Activated naive CD4-positive, alpha-beta T cell treated with anti-CD3 and anti-CD28 coated beads, Interleukin-2, amount 50 U/mL, for 16 hours (primary cell): ENCODE measurements at regions not wholly inside any gene's neighbourhood (a gene's known extent, or its start where the extent isn't known, plus 50 kb on each side); places are given as distances from the start of the nearest gene placed in this dataset.
A peak's percentile ranks its signal among the peaks of the same experiment; 100 is the strongest.

Experiments
- DNase-seq: peaks from one replicate; pipeline ENCODE4 v3.0.0-alpha.2; 2020

GRCh38 chr7:131197920-131198615 is 129.6 kb upstream of the MKLN1 start:
- no peak for DNase-seq

- no peak for DNase-seq
These were observed 125.2 kb upstream of the MKLN1 start for GRCh38 chr7:131202451-131202850.

- DNase-seq, result no peak
These were observed 124.2 kb upstream of the MKLN1 start for GRCh38 chr7:131203291-131203976.

GRCh38 chr7:131208777-131209176 is 118.9 kb upstream of the MKLN1 start:
- DNase-seq, result no peak

DNA sequence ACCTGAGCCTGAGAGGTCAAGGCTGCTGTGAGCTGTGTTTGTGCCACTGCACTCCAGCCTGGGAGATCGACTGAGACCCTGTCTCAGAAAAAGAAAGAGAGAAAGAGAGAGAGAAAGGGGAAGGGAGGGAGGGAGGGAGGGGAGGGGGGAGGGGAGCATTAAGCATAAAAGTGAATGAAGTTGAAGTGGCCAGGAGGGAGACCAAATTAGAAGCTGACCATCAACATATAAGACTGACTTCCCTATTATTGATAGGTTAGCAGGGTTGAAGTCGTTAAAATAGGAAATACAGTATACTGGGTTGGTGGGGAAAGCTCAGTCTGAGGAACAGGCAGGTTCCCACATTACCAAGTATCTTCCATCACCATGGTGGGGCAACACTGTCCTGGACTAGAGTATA is 117.1 kb upstream of the MKLN1 start:
- no peak for DNase-seq

DNA sequence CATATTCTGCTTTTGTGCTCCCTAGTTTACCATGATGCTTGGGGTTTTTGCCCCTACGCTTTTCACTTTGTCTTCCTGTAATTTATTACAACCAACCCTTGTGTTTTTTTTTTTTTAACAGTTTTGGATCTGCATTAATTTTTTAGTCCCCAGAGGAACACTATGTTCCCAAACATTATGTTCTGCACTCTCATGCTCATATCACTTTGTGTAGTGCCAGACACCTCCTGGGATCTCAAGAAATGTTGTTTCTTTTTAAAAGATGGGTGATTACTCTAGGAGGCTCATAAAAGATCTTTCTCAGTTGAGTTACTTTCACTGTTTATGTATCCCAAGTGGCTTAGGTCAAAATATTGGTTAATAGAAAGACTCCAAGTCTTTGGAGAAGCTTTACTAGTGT is 116.2 kb upstream of the MKLN1 start:
- no peak for DNase-seq

GRCh38 chr7:131212114-131212513 is 115.6 kb upstream of the MKLN1 start:
- DNase-seq, result no peak

- no peak for DNase-seq
These were observed 108.9 kb upstream of the MKLN1 start for GRCh38 chr7:131218727-131219128.

DNA sequence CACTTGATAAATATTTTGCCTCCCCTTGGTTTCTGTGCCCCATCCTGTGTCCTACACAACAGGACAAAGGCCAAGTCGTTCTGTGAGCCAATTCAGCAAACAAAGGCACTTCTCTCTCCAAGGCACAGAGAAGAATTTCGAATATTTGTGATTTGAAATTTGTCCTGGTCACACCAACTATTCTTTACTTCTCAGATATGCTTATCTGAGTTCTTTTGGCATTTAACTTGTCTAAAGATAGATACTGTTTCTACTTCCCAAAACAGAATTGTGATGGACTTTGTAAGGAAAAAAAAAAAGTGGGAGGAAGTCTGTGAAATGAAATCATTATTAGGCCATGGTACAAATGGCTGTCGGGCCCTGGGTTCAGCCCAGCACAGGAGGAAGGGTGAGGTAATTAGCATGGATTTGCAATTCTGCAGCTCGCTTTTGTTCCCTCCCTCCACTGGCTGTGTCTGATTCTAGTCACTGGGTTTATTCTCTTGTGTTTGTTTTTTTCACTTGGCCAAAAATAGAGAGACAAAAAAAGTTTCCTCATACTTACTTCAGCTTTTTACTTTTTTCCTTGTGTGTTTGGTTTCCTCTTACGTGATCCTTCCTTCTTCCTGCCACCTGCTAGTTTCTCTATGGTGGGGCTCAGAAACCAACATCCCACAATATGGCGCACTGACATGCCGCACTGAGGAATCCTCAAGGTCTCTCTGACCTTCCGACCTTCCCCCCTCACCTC is 108.2 kb upstream of the MKLN1 start:
- no peak for DNase-seq

GRCh38 chr7:131221061-131221460 is 106.6 kb upstream of the MKLN1 start:
- no peak for DNase-seq

DNA sequence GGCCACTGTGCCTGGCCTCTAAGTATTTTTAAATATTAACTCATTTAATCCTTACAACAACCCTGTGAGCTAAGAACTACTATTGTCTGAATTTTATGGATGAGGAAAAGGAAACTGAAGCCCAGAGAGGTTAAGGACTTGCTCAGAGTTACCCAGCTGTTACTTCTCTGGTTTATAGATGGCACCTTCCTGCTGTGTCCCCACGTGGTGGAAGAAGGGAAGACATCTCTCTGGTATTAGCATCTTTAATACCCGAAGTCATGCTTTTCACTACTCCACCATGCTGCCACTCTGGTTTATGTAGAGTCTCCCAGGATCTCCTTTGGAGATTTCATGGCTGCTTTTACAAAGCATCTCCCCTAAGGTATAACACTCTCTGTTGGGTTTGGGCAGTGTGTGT is 105.5 kb upstream of the MKLN1 start:
- DNase-seq, result no peak

DNA sequence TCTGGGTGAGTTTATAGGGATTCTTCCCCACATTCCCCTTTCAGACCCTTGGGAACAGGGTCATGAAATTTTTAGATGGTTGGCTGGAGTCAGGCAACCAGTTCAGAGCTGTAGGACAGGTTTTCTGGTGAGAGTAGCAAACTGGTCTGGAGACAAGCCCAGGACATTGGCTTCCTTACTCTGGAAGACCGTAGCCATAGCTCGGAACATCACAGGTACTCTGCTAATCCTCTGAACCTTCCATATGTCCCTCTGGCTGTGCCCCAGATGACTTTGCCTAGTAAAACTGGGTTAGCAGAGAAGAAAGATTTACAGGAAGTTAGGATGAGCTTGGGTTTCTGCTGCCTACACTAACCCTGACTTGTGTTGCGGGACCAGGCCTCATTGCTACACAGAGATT is 104.5 kb upstream of the MKLN1 start:
- DNase-seq, result no peak

DNA sequence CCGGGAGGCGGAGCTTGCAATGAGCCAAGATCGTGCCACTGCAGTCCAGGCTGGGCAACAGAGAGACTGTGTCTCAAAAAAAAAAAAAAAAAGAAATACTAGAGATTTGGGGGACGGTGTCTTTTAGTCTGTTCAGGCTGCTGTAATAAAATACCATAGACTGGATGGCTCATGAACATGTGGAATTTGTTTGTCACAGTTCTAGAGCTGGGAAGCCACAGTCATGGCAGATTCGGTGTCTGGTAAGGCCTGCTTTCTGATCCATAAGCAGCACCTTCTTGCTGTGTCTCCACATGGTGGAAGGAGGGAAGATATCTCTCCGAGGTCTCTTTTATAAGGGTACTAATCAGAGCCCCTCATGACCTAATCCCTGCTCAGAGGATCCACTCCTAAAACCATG is 102.7 kb upstream of the MKLN1 start:
- DNase-seq, result no peak

DNA sequence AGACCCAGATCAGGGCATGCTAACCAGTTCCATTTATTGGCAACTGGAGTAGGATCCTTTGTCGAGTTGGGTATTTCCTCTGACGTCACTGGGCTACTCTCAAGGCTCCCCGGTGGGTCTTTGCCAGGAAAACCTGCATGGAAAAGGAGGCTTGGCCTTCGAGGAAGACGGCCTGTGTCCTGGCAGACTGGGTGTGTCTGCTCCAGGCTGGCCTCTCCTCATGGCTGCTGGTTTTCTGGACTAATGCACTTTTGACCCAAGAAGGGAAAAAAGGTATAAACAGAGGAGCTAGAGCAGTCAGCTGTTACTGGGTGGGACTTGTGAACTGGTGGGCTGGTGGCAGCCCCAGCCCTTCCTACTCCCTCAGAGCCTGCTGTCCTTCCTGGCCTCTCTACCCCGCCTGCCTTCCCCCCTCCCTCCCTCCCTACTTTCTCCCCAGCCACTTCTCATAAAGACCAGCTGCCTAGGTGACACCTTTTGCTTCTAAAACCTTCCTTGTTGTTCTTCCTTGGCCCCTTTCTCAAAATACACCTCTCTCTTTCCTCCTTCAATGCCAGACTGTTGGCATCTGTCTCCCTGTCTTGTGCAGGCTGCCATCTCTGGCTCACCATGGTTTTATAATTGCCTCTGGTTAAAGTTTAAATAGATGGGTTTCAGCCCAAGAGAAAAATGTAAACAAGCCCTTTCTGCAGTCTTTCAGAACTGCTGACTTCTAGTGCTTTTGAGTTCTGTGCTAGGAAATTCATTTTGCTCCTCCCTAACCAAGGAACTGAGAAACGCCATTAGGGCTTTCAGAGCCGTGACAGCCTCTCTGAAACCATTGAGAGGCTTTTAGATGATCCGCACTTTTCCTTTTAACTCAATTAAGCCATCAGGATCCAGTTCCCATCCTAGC is 101.8 kb upstream of the MKLN1 start:
- DNase-seq, result no peak

GRCh38 chr7:131226514-131226865 is 101.2 kb upstream of the MKLN1 start:
- no peak for DNase-seq

DNA sequence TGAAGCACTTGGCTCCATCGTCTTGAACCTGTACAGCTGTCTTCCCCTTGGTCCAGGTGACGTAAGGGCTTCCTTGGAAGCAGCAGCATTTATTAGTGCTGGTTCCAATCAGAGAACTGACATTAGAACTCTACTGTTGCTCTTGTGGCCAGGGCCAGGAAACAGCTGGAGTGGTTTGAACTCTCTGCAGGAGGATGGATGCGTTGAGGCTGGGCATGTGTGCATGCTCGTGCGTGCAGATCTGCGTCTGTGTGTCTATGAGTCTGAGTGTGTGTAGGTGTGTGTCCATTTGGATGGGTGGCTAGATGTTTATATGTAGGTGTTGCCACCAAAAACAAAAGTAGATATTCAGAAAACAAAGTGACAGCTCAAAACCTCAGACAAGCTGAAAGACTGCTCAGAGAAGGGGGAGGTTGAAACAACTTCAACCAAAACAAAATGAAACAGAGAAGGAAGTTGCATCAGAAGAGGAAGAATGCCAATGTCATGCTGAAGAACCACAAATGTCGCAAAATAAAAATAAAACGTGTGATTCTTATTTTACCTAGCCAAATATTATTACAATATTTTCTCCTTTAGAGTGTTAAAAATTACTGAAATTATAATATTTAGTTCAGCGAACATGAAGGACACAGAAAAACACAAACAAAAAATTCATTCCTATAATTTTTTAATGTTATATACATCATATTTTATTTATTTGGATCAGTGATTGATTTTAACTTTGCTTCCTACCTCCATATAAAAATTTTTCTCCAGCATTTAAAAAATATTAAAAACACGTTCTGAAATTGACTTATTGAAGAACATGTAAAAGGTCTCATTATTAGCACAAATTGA is 96.1 kb upstream of the MKLN1 start:
- DNase-seq, result peak; percentile 69

DNA sequence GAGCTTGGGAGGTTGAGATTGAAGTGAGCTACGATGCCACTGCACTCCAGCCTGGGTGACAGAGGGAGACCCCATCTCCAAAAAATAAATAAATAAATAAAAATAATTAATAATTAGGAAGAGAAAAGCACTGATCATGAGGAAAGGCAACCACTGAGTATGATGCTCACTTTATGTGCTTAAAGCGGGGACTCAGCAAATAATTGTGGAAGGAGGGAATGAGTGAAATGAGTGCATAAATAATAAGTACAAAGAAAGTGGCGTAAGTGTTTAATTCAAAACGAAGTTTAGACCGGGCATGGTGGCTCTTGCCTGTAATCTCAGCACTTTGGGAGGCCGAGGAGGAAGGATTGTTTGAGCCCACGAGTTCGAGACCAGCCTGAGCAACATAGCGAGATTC is 94.9 kb upstream of the MKLN1 start:
- no peak for DNase-seq

GRCh38 chr7:131233193-131233592 is 94.5 kb upstream of the MKLN1 start:
- no peak for DNase-seq

DNA sequence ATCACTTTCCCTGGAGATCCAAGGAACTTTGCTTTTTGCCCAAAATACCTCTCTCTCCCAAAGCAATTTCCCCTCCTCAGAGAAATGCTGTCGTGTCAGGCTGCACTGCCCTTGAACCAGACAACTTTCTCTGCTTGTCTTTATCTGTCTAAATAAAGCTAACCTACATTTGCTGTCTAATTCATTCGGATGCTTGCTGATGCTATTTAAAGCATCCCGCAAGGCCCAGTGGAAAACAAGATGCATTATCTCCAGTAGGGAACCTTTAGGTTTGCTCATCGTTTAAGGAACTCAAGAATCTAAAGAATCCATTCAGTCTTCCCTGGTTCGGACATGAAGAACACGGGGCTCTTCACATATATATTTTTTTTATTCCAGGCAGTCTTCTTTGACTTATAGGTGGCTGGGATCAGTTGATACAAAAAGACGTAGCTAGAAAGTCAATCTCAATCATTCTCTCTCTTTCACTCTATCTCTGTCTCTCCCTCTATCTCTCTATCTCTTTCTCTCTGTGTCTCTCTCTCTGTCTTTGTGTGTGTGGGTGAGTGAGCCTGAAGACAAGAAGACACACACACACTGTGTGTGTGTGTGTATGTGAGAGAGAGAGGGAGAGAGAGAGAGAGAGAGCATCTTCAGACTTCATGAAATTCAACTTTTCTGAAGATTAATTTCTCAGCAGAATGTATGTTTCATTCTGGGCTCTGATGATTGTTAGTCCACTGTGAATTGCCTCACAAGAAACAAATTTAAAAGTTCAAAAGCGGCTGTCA is 92.8 kb upstream of the MKLN1 start:
- DNase-seq, result no peak

GRCh38 chr7:131235489-131236317 is 92.0 kb upstream of the MKLN1 start:
- peak; percentile 68 for DNase-seq

DNA sequence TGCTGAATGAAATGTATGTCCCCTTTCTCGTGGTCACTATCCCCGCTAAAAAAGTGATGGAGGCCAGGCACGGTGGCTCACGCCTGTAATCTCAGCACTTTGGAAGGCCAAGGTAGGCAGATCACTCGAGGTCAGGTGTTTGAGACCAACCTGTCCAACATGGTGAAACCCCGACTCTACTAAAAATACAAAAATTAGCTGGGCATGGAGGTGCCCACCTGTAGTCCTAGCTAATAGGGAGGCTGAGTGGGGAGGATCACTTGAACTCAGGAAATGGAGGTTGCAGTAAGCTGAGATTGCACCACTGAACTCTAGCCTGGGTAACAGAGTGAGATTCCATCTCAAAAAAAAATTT is 91.4 kb upstream of the MKLN1 start:
- no peak for DNase-seq
